ENCODE measurements at regions not wholly inside any gene's neighbourhood (a gene's known extent, or its start where the extent isn't known, plus 50 kb on each side); places are given as distances from the start of the nearest gene placed in this dataset.

- Histone ChIP-seq H3K9me3 (ENCODE audit: control insufficient read depth, low read length) (no peaks in the 10 kb centered on the region), H3K4me3 (ENCODE audit: insufficient read depth, low read depth, low read length, poor library complexity, severe bottlenecking) (no peak overlapping the region), H3K27ac (ENCODE audit: insufficient read depth, low read length, poor library complexity, severe bottlenecking) (no peak overlapping the region), H3K27me3 (replicated peaks; ENCODE audit: control insufficient read depth, insufficient read depth, low read length, poor library complexity, severe bottlenecking) (no peaks in the 10 kb centered on the region), H3K36me3 (ENCODE audit: control insufficient read depth, insufficient read depth, low read length) (no peaks in the 10 kb centered on the region), H3K4me1 (ENCODE audit: control insufficient read depth, insufficient read depth, low read length, poor library complexity, severe bottlenecking) (no peaks in the 10 kb centered on the region)
- no peak for DNase-seq
Measured at GRCh38 chr5:74026310-74026709, 400.3 kb downstream of the ARHGEF28 start.

GRCh38 chr5:74021126-74021525 is 395.1 kb downstream of the ARHGEF28 start:
- H3K4me1 ChIP-seq (ENCODE audit: control insufficient read depth, insufficient read depth, low read length, poor library complexity, severe bottlenecking) = no peaks in the 10 kb centered on the region
- H3K27ac ChIP-seq (ENCODE audit: insufficient read depth, low read length, poor library complexity, severe bottlenecking) = no peak overlapping the region
- H3K4me3 ChIP-seq (ENCODE audit: insufficient read depth, low read depth, low read length, poor library complexity, severe bottlenecking) = no peak overlapping the region
- H3K27me3 ChIP-seq (replicated peaks; ENCODE audit: control insufficient read depth, insufficient read depth, low read length, poor library complexity, severe bottlenecking) = no peaks in the 10 kb centered on the region
- no peaks in the 10 kb centered on the region for H3K9me3 ChIP-seq (ENCODE audit: control insufficient read depth, low read length)
- no peak for DNase-seq
- H3K36me3 ChIP-seq (ENCODE audit: control insufficient read depth, insufficient read depth, low read length) = no peaks in the 10 kb centered on the region

- no peaks in the 10 kb centered on the region for H3K36me3 ChIP-seq (ENCODE audit: control insufficient read depth, insufficient read depth, low read length)
- DNase-seq = no peak
- H3K27me3 ChIP-seq (replicated peaks; ENCODE audit: control insufficient read depth, insufficient read depth, low read length, poor library complexity, severe bottlenecking) = no peaks in the 10 kb centered on the region
- H3K4me1 ChIP-seq (ENCODE audit: control insufficient read depth, insufficient read depth, low read length, poor library complexity, severe bottlenecking) = no peaks in the 10 kb centered on the region
- no peak overlapping the region for H3K4me3 ChIP-seq (ENCODE audit: insufficient read depth, low read depth, low read length, poor library complexity, severe bottlenecking)
- H3K27ac ChIP-seq (ENCODE audit: insufficient read depth, low read length, poor library complexity, severe bottlenecking) = no peak overlapping the region
- no peaks in the 10 kb centered on the region for H3K9me3 ChIP-seq (ENCODE audit: control insufficient read depth, low read length)
Measured at GRCh38 chr5:74020503-74020902, 394.5 kb downstream of the ARHGEF28 start.

- no peaks in the 10 kb centered on the region for H3K4me1 ChIP-seq (ENCODE audit: control insufficient read depth, insufficient read depth, low read length, poor library complexity, severe bottlenecking)
- H3K27ac ChIP-seq (ENCODE audit: insufficient read depth, low read length, poor library complexity, severe bottlenecking) = no peak overlapping the region
- H3K9me3 ChIP-seq (ENCODE audit: control insufficient read depth, low read length) = no peaks in the 10 kb centered on the region
- no peaks in the 10 kb centered on the region for H3K36me3 ChIP-seq (ENCODE audit: control insufficient read depth, insufficient read depth, low read length)
- no peaks in the 10 kb centered on the region for H3K27me3 ChIP-seq (replicated peaks; ENCODE audit: control insufficient read depth, insufficient read depth, low read length, poor library complexity, severe bottlenecking)
- H3K4me3 ChIP-seq (ENCODE audit: insufficient read depth, low read depth, low read length, poor library complexity, severe bottlenecking) = no peak overlapping the region
- no peak for DNase-seq
Measured at GRCh38 chr5:74019923-74020322, 393.9 kb downstream of the ARHGEF28 start.

DNA sequence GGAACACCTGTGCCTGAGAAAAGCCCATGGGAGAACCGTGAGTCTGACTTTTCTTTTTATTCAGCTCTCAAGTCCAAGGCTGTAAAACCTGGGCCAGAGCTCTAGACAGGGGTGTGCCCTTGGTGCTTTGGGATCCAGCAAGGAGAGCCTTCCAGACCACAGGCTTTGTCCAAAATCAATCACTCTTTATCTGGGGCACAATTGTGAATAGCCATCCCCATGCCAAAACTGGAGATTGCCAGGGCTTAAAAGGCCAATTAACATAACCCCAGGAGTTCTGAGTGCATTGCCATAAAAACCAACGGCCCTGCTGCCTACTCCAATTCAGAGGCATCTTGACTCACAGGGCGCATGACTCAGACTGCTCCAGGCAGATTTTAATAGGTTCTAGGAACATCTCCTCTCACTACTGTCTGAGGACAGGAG is 391.8 kb downstream of the ARHGEF28 start:
- Histone ChIP-seq H3K27me3 (replicated peaks; ENCODE audit: control insufficient read depth, insufficient read depth, low read length, poor library complexity, severe bottlenecking) (no peaks in the 10 kb centered on the region), H3K4me1 (ENCODE audit: control insufficient read depth, insufficient read depth, low read length, poor library complexity, severe bottlenecking) (no peaks in the 10 kb centered on the region), H3K4me3 (ENCODE audit: insufficient read depth, low read depth, low read length, poor library complexity, severe bottlenecking) (no peak overlapping the region), H3K36me3 (ENCODE audit: control insufficient read depth, insufficient read depth, low read length) (no peaks in the 10 kb centered on the region), H3K27ac (ENCODE audit: insufficient read depth, low read length, poor library complexity, severe bottlenecking) (no peak overlapping the region), H3K9me3 (ENCODE audit: control insufficient read depth, low read length) (no peaks in the 10 kb centered on the region)
- no peak for DNase-seq

- Histone ChIP-seq H3K36me3 (ENCODE audit: control insufficient read depth, insufficient read depth, low read length) (no peaks in the 10 kb centered on the region), H3K4me1 (ENCODE audit: control insufficient read depth, insufficient read depth, low read length, poor library complexity, severe bottlenecking) (no peaks in the 10 kb centered on the region), H3K9me3 (ENCODE audit: control insufficient read depth, low read length) (no peaks in the 10 kb centered on the region), H3K27ac (ENCODE audit: insufficient read depth, low read length, poor library complexity, severe bottlenecking) (no peak overlapping the region), H3K27me3 (replicated peaks; ENCODE audit: control insufficient read depth, insufficient read depth, low read length, poor library complexity, severe bottlenecking) (no peaks in the 10 kb centered on the region), H3K4me3 (ENCODE audit: insufficient read depth, low read depth, low read length, poor library complexity, severe bottlenecking) (no peak overlapping the region)
- no peak for DNase-seq
Measured at GRCh38 chr5:74017112-74017511, 391.1 kb downstream of the ARHGEF28 start.

GRCh38 chr5:74016373-74016772 is 390.4 kb downstream of the ARHGEF28 start:
- H3K4me1 ChIP-seq (ENCODE audit: control insufficient read depth, insufficient read depth, low read length, poor library complexity, severe bottlenecking) = no peaks in the 10 kb centered on the region
- H3K36me3 ChIP-seq (ENCODE audit: control insufficient read depth, insufficient read depth, low read length) = no peaks in the 10 kb centered on the region
- H3K27me3 ChIP-seq (replicated peaks; ENCODE audit: control insufficient read depth, insufficient read depth, low read length, poor library complexity, severe bottlenecking) = no peaks in the 10 kb centered on the region
- H3K9me3 ChIP-seq (ENCODE audit: control insufficient read depth, low read length) = no peaks in the 10 kb centered on the region
- DNase-seq = no peak
- H3K27ac ChIP-seq (ENCODE audit: insufficient read depth, low read length, poor library complexity, severe bottlenecking) = no peak overlapping the region
- no peak overlapping the region for H3K4me3 ChIP-seq (ENCODE audit: insufficient read depth, low read depth, low read length, poor library complexity, severe bottlenecking)

GRCh38 chr5:74015716-74016115 is 389.7 kb downstream of the ARHGEF28 start:
- no peak for DNase-seq
- H3K4me1 ChIP-seq (ENCODE audit: control insufficient read depth, insufficient read depth, low read length, poor library complexity, severe bottlenecking) = no peaks in the 10 kb centered on the region
- H3K4me3 ChIP-seq (ENCODE audit: insufficient read depth, low read depth, low read length, poor library complexity, severe bottlenecking) = no peak overlapping the region
- H3K27ac ChIP-seq (ENCODE audit: insufficient read depth, low read length, poor library complexity, severe bottlenecking) = no peak overlapping the region
- no peaks in the 10 kb centered on the region for H3K9me3 ChIP-seq (ENCODE audit: control insufficient read depth, low read length)
- H3K27me3 ChIP-seq (replicated peaks; ENCODE audit: control insufficient read depth, insufficient read depth, low read length, poor library complexity, severe bottlenecking) = no peaks in the 10 kb centered on the region
- H3K36me3 ChIP-seq (ENCODE audit: control insufficient read depth, insufficient read depth, low read length) = no peaks in the 10 kb centered on the region

- no peak for DNase-seq
- Histone ChIP-seq H3K9me3 (ENCODE audit: control insufficient read depth, low read length) (no peaks in the 10 kb centered on the region), H3K4me1 (ENCODE audit: control insufficient read depth, insufficient read depth, low read length, poor library complexity, severe bottlenecking) (no peaks in the 10 kb centered on the region), H3K27me3 (replicated peaks; ENCODE audit: control insufficient read depth, insufficient read depth, low read length, poor library complexity, severe bottlenecking) (no peaks in the 10 kb centered on the region), H3K27ac (ENCODE audit: insufficient read depth, low read length, poor library complexity, severe bottlenecking) (no peak overlapping the region), H3K36me3 (ENCODE audit: control insufficient read depth, insufficient read depth, low read length) (no peaks in the 10 kb centered on the region), H3K4me3 (ENCODE audit: insufficient read depth, low read depth, low read length, poor library complexity, severe bottlenecking) (no peak overlapping the region)
Measured at GRCh38 chr5:74013222-74013621, 387.2 kb downstream of the ARHGEF28 start.

DNA sequence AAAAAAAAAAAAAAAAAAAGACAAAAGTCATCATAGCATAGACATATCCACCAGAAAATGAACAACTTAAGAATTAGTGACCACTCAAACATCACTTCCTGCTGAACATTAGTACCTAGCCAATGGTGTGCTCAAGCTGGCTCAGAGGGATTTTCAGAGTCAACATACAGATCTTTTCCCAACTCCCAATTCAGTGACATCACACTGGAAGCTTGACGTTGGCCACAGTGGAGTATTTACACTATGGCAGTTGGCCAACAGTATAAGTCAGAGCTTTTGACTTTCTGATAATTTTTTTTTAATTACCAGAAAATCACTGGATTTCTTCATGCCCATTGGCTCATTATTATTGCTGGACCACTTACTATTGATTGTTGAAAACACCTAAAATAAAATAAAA is 383.5 kb downstream of the ARHGEF28 start:
- no peaks in the 10 kb centered on the region for H3K36me3 ChIP-seq (ENCODE audit: control insufficient read depth, insufficient read depth, low read length)
- H3K4me3 ChIP-seq (ENCODE audit: insufficient read depth, low read depth, low read length, poor library complexity, severe bottlenecking) = no peak overlapping the region
- H3K9me3 ChIP-seq (ENCODE audit: control insufficient read depth, low read length) = no peaks in the 10 kb centered on the region
- H3K4me1 ChIP-seq (ENCODE audit: control insufficient read depth, insufficient read depth, low read length, poor library complexity, severe bottlenecking) = no peaks in the 10 kb centered on the region
- H3K27ac ChIP-seq (ENCODE audit: insufficient read depth, low read length, poor library complexity, severe bottlenecking) = no peak overlapping the region
- no peaks in the 10 kb centered on the region for H3K27me3 ChIP-seq (replicated peaks; ENCODE audit: control insufficient read depth, insufficient read depth, low read length, poor library complexity, severe bottlenecking)
- no peak for DNase-seq

DNA sequence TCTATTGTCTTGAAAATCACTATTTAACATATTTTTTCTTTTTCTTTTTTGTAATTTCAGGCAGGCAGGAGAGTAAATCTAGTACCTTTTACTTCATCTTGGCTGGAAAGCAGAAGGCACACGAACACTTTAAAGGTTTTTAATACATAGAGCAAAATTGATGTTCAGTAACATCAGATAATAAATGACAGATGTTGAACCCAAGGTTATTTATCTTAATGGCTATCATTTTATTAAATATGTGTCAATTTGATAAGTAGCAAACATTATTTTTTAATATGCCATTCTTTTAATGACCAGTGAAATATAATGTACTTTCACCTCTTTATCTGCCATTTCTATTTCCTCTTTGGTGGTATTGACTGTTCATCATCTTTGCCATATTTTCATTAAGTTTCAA is 381.2 kb downstream of the ARHGEF28 start:
- H3K36me3 ChIP-seq (ENCODE audit: control insufficient read depth, insufficient read depth, low read length) = no peaks in the 10 kb centered on the region
- no peaks in the 10 kb centered on the region for H3K27me3 ChIP-seq (replicated peaks; ENCODE audit: control insufficient read depth, insufficient read depth, low read length, poor library complexity, severe bottlenecking)
- no peak for DNase-seq
- no peaks in the 10 kb centered on the region for H3K4me1 ChIP-seq (ENCODE audit: control insufficient read depth, insufficient read depth, low read length, poor library complexity, severe bottlenecking)
- H3K27ac ChIP-seq (ENCODE audit: insufficient read depth, low read length, poor library complexity, severe bottlenecking) = no peak overlapping the region
- no peaks in the 10 kb centered on the region for H3K9me3 ChIP-seq (ENCODE audit: control insufficient read depth, low read length)
- H3K4me3 ChIP-seq (ENCODE audit: insufficient read depth, low read depth, low read length, poor library complexity, severe bottlenecking) = no peak overlapping the region

Data from effector memory CD4-positive, alpha-beta T cell (primary cell).